ENCODE measurements at regions not wholly inside any gene's neighbourhood (a gene's known extent, or its start where the extent isn't known, plus 50 kb on each side); places are given as distances from the start of the nearest gene placed in this dataset.

GRCh38 chr15:46041905-46042304 lies 407.1 kb downstream of the SQOR start:
- TF ChIP-seq TCF7L2 (IDR thresholded peaks at IDR 0.05; ENCODE audit: low read depth, low read length): no peak
- TF ChIP-seq, protein P1, sequence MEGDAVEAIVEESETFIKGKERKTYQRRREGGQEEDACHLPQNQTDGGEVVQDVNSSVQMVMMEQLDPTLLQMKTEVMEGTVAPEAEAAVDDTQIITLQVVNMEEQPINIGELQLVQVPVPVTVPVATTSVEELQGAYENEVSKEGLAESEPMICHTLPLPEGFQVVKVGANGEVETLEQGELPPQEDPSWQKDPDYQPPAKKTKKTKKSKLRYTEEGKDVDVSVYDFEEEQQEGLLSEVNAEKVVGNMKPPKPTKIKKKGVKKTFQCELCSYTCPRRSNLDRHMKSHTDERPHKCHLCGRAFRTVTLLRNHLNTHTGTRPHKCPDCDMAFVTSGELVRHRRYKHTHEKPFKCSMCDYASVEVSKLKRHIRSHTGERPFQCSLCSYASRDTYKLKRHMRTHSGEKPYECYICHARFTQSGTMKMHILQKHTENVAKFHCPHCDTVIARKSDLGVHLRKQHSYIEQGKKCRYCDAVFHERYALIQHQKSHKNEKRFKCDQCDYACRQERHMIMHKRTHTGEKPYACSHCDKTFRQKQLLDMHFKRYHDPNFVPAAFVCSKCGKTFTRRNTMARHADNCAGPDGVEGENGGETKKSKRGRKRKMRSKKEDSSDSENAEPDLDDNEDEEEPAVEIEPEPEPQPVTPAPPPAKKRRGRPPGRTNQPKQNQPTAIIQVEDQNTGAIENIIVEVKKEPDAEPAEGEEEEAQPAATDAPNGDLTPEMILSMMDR (IDR thresholded peaks at IDR 0.05): no peak
- no peak for TF ChIP-seq POLR2AphosphoS5 (IDR thresholded peaks at IDR 0.05; ENCODE audit: low read depth, low read length)
- no peak for TF ChIP-seq REST (IDR thresholded peaks at IDR 0.05; ENCODE audit: insufficient read depth in 1 of 2, low read depth in 2 of 2, low read length in 1 of 2)
